HG02623 (cell line): ENCODE measurements at regions not wholly inside any gene's neighbourhood (a gene's known extent, or its start where the extent isn't known, plus 50 kb on each side); places are given as distances from the start of the nearest gene placed in this dataset.
"Not testable (repeated sequence)": the region's sequence is repeated elsewhere in the genome, so short reads cannot be mapped to it uniquely, and the experiment has no call there.

Source experiments
- ATAC-seq: cut with Tn5 transposase; IDR thresholded peaks from one replicate; pipeline ENCODE4 v1.9.1; 2021; ENCODE audit warnings: moderate library complexity; ENCODE audit not compliant: unreplicated experiment

GRCh38 chr20:47960769-47961541 is 175.7 kb upstream of the SULF2 start:
- no peak for ATAC-seq

DNA sequence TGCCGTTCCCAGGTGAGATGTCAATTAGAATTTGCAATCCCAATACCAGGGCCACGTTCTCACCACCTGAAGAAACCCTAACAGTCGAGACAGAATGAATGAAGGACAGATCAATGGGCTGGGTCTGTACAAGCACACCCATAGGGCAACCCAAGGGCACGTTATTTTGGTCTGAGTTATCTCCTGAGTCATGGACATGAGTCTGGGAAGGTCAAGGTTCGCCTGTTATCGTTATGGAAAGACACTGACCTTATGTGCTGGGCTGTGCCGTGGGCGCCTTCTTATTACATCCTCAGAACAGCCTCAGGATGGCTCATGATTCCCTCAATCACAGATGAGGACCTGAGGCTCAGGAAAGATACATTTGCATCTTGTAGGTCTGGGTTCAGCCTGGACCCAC is 175.0 kb upstream of the SULF2 start:
- no peak for ATAC-seq

DNA sequence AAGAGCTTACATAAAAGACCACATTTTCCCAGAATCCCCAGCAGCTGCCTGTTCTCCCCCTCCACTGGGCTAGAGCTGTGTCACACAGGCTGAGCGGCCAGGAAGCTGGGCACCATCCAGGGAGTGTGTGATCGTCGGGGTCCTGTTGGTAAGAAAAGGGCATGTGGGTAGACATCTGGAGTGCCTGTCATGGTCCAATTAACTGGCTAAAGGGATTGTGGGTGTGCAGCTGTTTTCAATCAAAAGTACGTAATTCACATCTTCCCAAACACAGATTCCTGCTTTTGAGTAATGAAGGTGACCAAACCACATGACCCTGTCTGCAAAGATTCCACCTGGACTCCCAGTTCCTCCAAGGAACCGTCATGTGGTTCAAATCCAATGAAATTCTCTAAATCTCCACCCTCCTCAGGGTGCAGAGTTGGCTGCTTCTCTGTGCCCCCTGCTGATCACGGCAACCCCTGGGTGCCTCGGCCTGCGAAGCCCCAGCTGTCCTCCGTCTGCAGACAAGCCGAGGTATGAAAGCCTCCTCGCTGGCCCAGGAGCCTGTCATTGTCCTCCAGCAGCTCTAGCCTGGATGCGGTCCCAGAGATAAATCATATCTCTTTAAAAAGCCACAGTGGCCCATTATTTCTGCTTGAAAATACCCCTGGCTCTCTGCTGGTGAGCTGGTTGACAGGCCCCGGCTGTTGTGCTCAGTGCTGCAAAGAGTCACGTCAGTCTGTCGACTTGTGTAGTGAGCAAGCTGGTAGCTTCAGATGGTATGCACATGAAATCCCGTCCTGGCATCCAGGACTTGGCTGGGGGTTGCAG is 172.9 kb upstream of the SULF2 start:
- ATAC-seq, result not testable (repeated sequence)

- no peak for ATAC-seq
Measured at GRCh38 chr20:47957135-47957534, 171.9 kb upstream of the SULF2 start.

GRCh38 chr20:47956268-47956995 is 171.2 kb upstream of the SULF2 start:
- no peak for ATAC-seq

GRCh38 chr20:47953471-47953870 is 168.2 kb upstream of the SULF2 start:
- ATAC-seq, result no peak

- ATAC-seq, result no peak
Measured at GRCh38 chr20:47952023-47952564, 166.8 kb upstream of the SULF2 start.

DNA sequence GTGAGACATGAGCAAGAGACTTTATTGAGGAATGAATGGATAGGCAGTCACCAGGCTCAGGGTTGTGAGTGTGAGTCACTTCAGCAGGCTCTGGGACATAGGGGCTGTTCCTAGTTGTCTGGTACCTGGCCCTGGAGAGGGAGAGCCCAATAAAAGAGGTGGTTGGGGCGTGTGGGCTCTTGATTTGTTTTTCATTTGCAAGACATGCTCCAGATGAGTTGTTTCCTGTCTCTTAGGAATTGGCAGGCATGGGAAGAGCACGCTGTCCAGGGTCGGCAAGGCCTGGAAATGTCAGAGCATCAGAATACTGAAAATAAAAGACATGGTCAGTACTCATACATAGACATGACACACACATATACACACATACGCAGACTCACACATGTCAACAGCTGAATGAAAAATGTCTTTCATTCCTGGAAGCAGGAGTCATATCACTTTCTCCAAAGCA is 166.3 kb upstream of the SULF2 start:
- ATAC-seq, result no peak

DNA sequence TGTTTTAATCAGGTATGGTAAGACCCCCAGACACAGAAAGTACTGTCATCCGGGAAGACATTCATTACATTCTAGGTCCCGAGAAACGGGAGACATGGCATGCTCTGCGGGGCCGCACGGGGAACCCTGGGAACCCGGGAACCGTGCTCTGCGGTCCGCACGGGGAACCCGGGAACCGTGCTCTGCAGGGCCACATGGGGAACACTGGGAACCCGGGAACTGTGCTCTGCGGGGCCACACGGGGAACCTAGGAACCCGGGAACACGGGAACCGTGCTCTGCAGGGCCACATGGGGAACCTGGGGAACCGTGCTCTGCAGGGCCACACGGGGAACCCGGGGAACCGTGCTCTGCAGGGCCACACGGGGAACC is 165.6 kb upstream of the SULF2 start:
- no peak for ATAC-seq

DNA sequence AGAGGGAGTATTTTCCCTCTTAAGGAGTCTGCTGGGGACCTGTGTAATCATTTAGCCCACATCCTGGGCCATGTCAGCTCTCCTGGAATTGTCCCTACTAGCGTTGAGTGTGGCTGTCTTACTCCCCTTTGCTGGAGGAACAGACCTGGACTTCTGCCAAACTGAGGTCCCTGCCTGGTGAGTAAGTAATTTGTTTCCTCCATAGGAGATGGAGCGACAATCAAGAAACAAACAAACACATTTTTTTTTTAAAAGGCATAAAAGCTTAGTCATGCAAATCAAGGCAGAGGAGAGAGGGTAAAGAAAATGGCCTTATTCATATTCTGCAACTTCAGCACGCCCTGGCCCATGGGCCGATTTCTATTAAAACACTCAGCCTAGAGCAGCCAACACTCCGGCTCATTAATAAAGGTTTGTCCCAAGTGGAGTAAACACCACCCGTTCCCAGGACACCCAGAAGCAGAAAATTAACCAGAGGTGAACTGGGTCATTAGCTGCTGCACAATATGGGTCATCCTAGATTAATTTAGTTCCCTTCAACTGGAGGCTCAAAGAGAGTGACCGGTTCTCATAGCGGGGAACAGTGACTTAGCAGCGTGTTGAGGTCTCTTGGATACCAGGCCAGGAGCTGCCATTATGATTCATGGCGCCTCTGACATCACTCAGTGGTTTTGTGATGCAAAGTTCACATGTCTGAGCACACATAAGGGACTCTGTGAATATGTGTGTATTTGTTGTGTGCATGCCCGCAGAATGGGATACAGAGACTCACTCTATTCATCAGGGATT is 165.0 kb upstream of the SULF2 start:
- no peak for ATAC-seq

- ATAC-seq, result no peak
Measured at GRCh38 chr20:47949230-47949629, 163.9 kb upstream of the SULF2 start.

GRCh38 chr20:47944682-47945081 is 159.4 kb upstream of the SULF2 start:
- ATAC-seq, result no peak

- no peak for ATAC-seq
Measured at GRCh38 chr20:47941869-47942268, 156.6 kb upstream of the SULF2 start.

DNA sequence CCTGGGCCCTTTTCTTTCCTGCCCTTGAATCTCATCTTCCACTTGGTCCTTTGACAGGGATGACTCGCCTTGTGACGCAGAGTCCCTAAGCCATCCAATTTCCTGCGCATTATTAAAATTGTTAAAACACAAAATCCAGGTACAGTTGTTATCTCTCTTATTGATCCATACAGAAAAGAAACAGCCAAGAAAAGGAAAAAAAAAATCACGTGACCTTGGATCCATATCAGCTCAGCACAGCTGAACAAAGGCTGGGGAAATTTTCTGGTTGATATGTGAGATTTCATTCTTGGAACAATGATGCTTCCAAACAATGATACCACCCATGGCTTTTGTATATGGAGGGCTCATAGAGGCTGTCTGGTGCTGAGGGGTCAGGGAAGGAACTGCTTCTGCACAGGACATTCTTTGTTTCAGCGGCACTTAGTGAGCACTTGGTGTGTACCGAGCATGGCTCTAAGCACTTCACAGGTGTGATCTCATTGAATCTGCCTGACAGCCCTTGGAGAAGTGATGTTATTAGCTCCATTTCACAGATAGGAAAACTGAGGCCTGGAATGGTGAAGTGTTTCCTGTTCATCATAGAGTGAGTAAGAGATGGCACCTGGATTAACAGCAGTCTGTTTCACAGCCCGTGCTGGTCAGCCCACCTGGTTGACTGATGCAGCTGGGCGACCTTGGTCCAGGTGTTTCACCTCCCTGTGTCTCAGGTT is 155.0 kb upstream of the SULF2 start:
- ATAC-seq, result no peak

- ATAC-seq, result no peak
Measured at GRCh38 chr20:47936612-47937011, 151.3 kb upstream of the SULF2 start.

GRCh38 chr20:47934761-47935160 is 149.5 kb upstream of the SULF2 start:
- no peak for ATAC-seq

GRCh38 chr20:47931443-47931842 is 146.2 kb upstream of the SULF2 start:
- no peak for ATAC-seq

DNA sequence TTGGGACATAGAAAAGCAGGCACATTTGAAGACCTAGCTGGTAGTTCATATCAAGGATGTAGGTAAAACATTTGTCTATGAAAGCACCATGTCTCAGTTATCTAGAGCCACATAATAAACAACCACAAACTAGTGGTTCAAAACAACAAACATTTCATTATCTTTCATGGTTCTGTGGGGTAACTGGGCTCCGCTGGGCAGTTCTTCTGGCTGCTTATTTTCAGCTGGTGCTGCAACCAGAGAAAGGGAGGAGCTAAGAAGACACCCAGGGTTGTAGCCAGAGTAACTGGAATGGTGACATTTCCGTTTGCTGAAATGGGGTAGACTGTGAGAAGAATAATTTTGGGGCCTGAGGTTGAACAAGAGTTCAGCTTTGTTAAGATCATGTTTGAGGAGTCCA is 145.7 kb upstream of the SULF2 start:
- no peak for ATAC-seq

- no peak for ATAC-seq
Measured at GRCh38 chr20:47929368-47930115, 144.3 kb upstream of the SULF2 start.
